ENCODE measurements at regions not wholly inside any gene's neighbourhood (a gene's known extent, or its start where the extent isn't known, plus 50 kb on each side); places are given as distances from the start of the nearest gene placed in this dataset.

- no peak overlapping the region for H3K27ac ChIP-seq (replicated peaks)
- no peak for DNase-seq (ENCODE audit: low read depth in 1 of 2, low spot score in 1 of 2)
- no peaks in the 10 kb centered on the region for H3K27me3 ChIP-seq (ENCODE audit: insufficient read depth, poor library complexity, severe bottlenecking)
- H3K4me3 ChIP-seq (replicated peaks; ENCODE audit: insufficient read depth, low read length) = no peak overlapping the region
- no peak for TF ChIP-seq POLR2AphosphoS5 (IDR thresholded peaks at IDR 0.05; ENCODE audit: low read depth)
- no peak for TF ChIP-seq CTCF (IDR thresholded peaks at IDR 0.05; ENCODE audit: insufficient read depth, low read length)
Measured at GRCh38 chr22:48546653-48547424, 1280.8 kb downstream of the BRD1 start.

- DNase-seq (ENCODE audit: low read depth in 1 of 2, low spot score in 1 of 2) = no peak
Measured at GRCh38 chr22:48545987-48546386, 1281.7 kb downstream of the BRD1 start.

GRCh38 chr22:48541401-48542098, 1286.1 kb downstream of the BRD1 start:
- Histone ChIP-seq H3K4me3 (replicated peaks; ENCODE audit: insufficient read depth, low read length) (no peak overlapping the region), H3K27ac (replicated peaks) (no peak overlapping the region), H3K27me3 (ENCODE audit: insufficient read depth, poor library complexity, severe bottlenecking) (no peaks in the 10 kb centered on the region)
- no peak for DNase-seq (ENCODE audit: low read depth in 1 of 2, low spot score in 1 of 2)
- TF ChIP-seq POLR2AphosphoS5 (IDR thresholded peaks at IDR 0.05; ENCODE audit: low read depth) = no peak
- no peak for TF ChIP-seq REST (IDR thresholded peaks at IDR 0.05; ENCODE audit: insufficient replicate concordance, low read depth)
- no peak for TF ChIP-seq CTCF (IDR thresholded peaks at IDR 0.05; ENCODE audit: insufficient read depth, low read length)
- no peak for TF ChIP-seq SPI1 (IDR thresholded peaks at IDR 0.05; ENCODE audit: borderline replicate concordance, low read depth)
- no peak for TF ChIP-seq GABPA (IDR thresholded peaks at IDR 0.05; ENCODE audit: low read depth)

More at GRCh38 chr22:48545987-48546386, 1281.7 kb downstream of the BRD1 start:
- H3K27ac ChIP-seq (replicated peaks) = no peak overlapping the region
- H3K4me3 ChIP-seq (replicated peaks; ENCODE audit: insufficient read depth, low read length) = no peak overlapping the region
- TF ChIP-seq GABPA (IDR thresholded peaks at IDR 0.05; ENCODE audit: low read depth) (no peak), POLR2AphosphoS5 (IDR thresholded peaks at IDR 0.05; ENCODE audit: low read depth) (no peak), SPI1 (IDR thresholded peaks at IDR 0.05; ENCODE audit: borderline replicate concordance, low read depth) (no peak), CTCF (IDR thresholded peaks at IDR 0.05; ENCODE audit: insufficient read depth, low read length) (no peak), REST (IDR thresholded peaks at IDR 0.05; ENCODE audit: insufficient replicate concordance, low read depth) (no peak)
- H3K27me3 ChIP-seq (ENCODE audit: insufficient read depth, poor library complexity, severe bottlenecking) = no peaks in the 10 kb centered on the region

All from HL-60 (cell line).